Left renal pelvis (tissue), 4 donors: ENCODE measurements at regions not wholly inside any gene's neighbourhood (a gene's known extent, or its start where the extent isn't known, plus 50 kb on each side); places are given as distances from the start of the nearest gene placed in this dataset.

Experiments
- DNase-seq, 4 donors: peaks; one replicate each; pipeline ENCODE4 v3.0.0-alpha.2; 2013; ENCODE audit warnings: low read depth in 4 of 4, low spot score in 3 of 4

DNA sequence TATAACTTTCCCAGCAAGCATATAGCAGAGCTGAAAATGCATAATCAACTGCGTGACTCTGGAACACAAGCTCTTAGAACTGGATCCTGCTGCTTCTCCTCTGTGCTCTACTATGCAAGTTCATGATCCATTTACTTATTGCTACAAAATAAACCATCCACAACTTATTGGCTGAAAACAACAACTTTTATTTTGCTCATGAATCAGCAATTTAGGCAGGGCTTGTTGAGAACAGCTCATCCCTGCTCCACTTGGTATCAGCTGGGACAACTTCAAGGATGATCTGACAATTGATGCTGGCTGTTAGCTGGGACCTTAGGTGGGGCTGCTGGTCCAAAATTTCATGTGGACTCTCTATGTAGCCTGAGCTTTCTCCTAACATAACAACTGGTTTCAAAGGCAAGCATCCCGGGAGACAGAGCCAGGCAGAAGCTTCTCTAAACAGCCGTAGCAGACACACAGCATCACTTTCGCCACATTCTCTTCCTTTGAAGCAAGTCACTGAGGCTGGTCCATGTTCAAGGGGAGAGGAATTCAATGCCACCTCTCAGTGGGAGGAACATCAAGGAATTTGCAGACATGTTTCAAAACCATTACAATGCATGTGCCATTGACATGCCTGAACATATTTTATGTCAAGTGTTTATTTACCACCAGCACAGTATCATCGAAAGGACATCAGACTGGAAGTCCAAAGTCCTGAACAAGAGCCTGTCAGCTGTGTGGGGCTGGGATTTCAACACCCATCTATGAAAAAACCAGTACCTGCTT is 153.1 kb upstream of the PKDCC start:
- DNase-seq: no peak

DNA sequence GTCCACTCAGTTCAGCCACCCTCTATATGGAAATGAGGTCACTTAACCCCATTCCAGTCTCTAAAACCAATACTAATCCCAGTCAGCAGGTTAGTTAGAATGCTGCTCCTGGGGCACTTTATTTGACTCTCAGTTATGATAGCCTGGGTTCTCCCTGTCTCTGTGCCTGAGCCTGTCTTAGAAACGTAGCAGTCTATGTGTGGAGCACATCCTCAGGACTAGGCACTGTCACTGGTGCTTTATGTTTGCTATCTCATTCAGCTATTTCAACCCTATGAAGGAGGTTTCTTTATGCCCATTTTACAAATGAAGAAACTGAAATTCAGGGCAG is 152.5 kb upstream of the PKDCC start:
- no peak for DNase-seq

DNA sequence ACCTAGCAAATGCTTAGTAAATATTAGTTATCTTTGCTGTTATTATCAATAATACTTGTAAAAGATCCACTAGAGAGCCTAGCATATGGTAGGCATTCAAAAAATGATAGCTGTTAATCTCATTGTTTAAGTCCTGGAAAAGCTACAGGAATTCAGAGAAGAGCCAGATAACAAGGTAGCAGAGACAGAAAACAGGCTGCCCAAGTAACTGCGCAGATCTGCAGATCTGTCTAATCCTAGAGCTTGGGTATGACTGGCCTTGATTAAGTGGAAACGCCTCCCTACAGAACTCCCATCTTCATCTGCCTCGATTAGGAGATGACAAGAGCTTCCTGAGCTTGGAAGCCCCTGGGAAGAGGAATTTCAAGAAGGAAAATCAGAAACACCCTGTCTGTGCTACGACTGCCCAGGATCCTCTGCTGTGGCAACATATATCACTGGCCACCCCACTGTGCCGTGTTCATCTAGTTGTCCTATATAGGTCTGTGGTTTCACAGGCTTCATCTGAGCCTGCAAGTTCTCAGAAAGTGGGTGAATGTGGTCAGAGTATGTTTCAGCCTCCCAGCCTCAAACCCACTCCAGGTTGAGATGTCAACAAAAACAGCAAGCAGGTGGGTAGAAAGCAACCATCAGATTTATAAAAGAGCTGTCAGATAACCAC is 151.5 kb upstream of the PKDCC start:
- DNase-seq: no peak

DNA sequence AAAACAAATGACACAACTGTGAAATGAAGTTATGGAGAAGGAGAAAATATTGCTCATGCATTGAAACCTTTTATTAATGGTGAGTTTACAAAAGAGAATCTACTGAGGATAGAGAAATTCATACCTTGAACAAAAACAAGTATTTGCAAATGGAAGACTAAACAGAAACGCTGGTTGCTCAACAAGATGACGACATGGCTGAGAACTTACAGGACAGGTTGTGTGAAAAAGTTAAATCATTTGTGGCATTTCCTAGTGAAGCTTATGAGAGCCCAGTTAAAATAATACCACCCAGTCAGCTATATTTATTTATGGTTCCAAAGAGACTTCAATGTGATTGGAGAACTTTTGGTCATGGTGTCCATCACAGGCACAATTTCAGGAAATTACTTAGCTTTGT is 148.6 kb upstream of the PKDCC start:
- DNase-seq: no peak

- no peak for DNase-seq
Measured at GRCh38 chr2:41900101-41900577, 147.7 kb upstream of the PKDCC start.

DNA sequence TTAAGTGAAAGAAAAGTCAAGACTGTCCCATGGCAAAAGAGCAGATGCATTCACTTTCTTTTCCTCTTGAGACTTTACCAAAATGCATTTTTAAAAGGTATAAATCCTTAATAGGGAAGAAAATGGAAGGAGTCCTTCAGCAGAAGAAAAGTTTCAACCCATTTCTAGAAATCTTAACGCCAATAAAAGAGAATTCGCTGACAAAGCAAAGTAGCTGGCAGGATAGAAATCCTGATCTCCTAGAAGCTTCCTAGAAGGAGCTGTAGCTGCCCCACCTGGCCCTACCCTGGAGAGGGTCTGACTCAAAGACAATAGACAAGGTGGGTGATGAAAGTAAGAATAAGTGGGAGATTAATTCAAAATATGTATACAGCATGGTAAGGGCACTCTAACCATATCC is 144.9 kb upstream of the PKDCC start:
- DNase-seq: no peak

GRCh38 chr2:41903474-41904135 is 144.2 kb upstream of the PKDCC start:
- DNase-seq: no peak

- no peak for DNase-seq
Measured at GRCh38 chr2:41904459-41904858, 143.4 kb upstream of the PKDCC start.

- no peak for DNase-seq
Measured at GRCh38 chr2:41905597-41906337, 142.1 kb upstream of the PKDCC start.

DNA sequence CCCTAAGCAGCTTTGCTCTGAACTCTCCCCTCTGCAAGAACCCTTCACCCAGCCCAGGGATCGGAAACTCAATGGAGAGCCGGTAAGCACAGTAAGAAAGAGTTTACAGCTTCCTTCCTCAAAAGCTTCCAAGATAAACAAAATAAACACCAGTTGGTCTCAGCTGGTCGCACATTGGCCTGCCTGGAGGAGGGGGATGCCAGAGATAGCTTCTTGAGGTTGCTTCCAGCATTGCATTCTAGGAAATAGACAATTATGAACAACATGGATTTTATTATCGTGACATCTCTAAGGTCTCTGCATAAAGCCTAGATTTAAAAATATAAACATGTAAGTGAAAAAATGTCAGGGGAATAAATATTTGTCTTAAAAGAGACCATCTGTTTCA is 141.5 kb upstream of the PKDCC start:
- DNase-seq: peak; percentile 55 to 76 (median 68)

DNA sequence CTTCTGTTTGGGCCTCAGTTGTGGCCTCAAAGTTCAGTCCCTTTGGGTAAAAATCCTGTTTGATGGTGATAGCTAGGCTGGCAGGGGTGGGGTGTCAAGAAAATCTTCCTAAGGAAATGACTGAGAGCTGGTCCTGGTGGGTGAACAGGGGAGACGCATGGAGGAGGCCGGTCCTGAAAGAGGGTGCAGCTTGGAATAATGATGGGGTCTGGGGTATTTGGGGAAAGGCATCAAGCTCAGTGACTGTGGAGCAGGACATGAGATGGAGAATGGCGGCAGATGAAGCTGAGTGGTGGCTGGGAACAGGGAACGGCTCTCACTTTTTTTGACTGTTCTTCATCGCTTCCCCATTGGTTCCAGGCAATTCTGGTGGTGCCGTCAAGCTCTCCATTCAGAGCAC is 140.7 kb upstream of the PKDCC start:
- DNase-seq: no peak

GRCh38 chr2:41907771-41908207 is 140.0 kb upstream of the PKDCC start:
- DNase-seq: peak in 1 of 4 donors; percentile 35

DNA sequence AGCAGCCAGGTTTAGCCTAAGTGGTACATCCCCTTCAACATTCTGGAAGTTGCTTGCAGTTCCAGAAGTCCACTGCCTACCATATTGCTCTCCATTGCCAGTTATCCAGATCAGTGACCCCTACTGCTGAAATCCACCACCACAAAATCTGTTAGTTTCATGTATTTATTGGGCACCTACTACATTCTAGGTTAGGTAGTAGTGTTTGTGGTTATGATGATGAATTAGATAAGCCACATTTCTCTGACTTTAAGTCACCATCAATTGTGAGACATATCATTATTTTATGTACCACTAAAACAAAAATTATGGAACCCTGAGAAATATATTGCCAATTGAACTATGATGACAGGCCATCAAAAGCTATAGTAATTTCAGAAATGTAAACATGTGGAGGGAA is 139.5 kb upstream of the PKDCC start:
- no peak for DNase-seq

DNA sequence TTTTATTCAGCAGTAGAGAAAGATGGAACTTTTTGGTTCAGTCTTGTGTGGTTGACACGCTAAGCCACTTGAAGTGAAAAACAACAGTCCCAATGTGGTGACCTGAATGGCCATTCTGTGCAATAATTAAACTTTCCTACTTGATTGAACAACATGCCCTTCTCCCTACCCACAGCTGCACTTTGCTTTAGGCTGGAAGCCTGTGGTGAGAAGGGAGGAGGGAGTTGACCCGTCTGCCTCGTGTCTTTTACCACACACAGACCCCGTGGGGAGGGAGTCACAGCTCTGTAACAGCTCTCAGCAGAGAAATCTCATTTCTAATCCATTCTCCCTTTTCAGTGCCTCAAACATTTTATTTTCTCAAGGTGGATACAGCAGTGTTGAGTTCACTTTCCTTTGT is 138.2 kb upstream of the PKDCC start:
- DNase-seq: no peak

DNA sequence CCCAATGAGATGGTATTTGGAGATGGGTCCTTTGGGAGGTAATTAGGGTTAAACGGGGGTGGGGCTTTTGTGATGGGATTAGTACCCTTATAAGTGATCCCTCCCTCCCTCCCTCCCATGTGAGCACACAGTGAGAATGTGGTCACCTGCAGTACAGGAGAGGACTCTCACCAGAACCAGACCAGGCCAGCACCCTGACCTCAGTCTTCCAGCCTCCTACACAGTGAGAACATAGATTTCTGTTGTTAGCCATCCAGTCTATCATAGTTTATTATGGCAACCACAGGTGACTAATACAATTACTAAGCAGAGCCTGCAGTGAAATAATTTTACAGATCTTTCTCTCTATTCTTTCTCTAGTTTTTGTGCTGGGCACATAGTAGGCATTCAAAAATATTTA is 137.7 kb upstream of the PKDCC start:
- DNase-seq: no peak

GRCh38 chr2:41911033-41911432 is 136.8 kb upstream of the PKDCC start:
- no peak for DNase-seq

GRCh38 chr2:41912337-41912736 is 135.5 kb upstream of the PKDCC start:
- DNase-seq: no peak

- no peak for DNase-seq
Measured at GRCh38 chr2:41912776-41913175, 135.0 kb upstream of the PKDCC start.

- DNase-seq: no peak
Measured at GRCh38 chr2:41913311-41913710, 134.5 kb upstream of the PKDCC start.

GRCh38 chr2:41913921-41914609 is 133.8 kb upstream of the PKDCC start:
- no peak for DNase-seq

- no peak for DNase-seq
Measured at GRCh38 chr2:41914936-41915335, 132.9 kb upstream of the PKDCC start.
